ENCODE measurements at regions not wholly inside any gene's neighbourhood (a gene's known extent, or its start where the extent isn't known, plus 50 kb on each side); places are given as distances from the start of the nearest gene placed in this dataset.

DNA sequence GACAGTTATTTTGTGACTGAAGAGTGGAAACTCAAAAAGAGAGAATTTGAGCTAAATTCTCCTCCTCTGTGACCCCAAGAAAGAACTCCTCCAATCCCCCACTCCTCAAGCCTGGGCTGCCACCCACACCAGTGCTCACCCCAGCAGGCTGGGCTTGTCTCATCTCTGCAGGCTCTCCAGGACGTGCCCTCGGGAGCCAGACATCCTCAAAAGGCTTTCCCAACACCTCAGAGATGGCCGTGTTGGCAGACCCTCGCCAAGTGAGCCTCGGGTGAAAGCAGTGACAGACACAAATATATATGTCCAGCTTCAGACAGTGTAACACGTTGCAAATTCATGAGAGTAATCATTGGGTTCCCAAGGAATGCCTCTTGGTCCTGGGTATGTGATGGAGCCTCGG lies 377.7 kb upstream of the SALL3 start:
- TF ChIP-seq, protein P1, sequence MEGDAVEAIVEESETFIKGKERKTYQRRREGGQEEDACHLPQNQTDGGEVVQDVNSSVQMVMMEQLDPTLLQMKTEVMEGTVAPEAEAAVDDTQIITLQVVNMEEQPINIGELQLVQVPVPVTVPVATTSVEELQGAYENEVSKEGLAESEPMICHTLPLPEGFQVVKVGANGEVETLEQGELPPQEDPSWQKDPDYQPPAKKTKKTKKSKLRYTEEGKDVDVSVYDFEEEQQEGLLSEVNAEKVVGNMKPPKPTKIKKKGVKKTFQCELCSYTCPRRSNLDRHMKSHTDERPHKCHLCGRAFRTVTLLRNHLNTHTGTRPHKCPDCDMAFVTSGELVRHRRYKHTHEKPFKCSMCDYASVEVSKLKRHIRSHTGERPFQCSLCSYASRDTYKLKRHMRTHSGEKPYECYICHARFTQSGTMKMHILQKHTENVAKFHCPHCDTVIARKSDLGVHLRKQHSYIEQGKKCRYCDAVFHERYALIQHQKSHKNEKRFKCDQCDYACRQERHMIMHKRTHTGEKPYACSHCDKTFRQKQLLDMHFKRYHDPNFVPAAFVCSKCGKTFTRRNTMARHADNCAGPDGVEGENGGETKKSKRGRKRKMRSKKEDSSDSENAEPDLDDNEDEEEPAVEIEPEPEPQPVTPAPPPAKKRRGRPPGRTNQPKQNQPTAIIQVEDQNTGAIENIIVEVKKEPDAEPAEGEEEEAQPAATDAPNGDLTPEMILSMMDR (IDR thresholded peaks at IDR 0.05), result no peak
- TF ChIP-seq POLR2A (IDR thresholded peaks at IDR 0.05), result no peak
